Sigmoid colon (tissue), 6 donors: ENCODE measurements at regions not wholly inside any gene's neighbourhood (a gene's known extent, or its start where the extent isn't known, plus 50 kb on each side); places are given as distances from the start of the nearest gene placed in this dataset.

Experiments used
- DNase-seq: peaks from one replicate; pipeline ENCODE4 v3.0.0-alpha.2; 2019
- H3K27ac ChIP-seq, 4 donors: fragments of 200-600 bp; sonication (generic); one replicate each; pipeline ENCODE4 v1.5.1; 2016 to 2019; ENCODE audit warnings: mild to moderate bottlenecking in 1 of 4
- H3K27me3 ChIP-seq, 3 donors: fragments of 200-600 bp; sonication (generic); one replicate each; pipeline ENCODE4 v1.5.1; 2019; ENCODE audit warnings: mild to moderate bottlenecking in 1 of 3
- H3K36me3 ChIP-seq, 4 donors: fragments of 200-600 bp; sonication (generic); one replicate each; pipeline ENCODE4 v1.5.1; 2016 to 2019
- H3K4me1 ChIP-seq, 4 donors: fragments of 200-600 bp; sonication (generic); one replicate each; pipeline ENCODE4 v1.5.1; 2017 to 2019
- H3K4me3 ChIP-seq, 4 donors: fragments of 200-600 bp; sonication (generic); one replicate each; pipeline ENCODE4 v1.5.1; 2017 to 2019; ENCODE audit warnings: mild to moderate bottlenecking in 2 of 4, moderate library complexity in 1 of 4
- H3K9me3 ChIP-seq, 4 donors: fragments of 200-600 bp in 3 of 4; sonication (generic) in 3 of 4; one replicate each; pipeline versions ENCODE4 v1.5.1 to v1.6.1; 2013 to 2019
- EP300 ChIP-seq, 4 donors: sonication (generic); formaldehyde crosslinking; IDR thresholded peaks; one replicate each; pipeline ENCODE4 v1.6.1; 2017; ENCODE audit warnings: antibody characterized with exemption in 4 of 4
- POLR2A ChIP-seq, 2 donors: fragments of 450-650 bp; IDR thresholded peaks; one replicate each; pipeline ENCODE4 v1.6.1; 2016; ENCODE audit warnings: antibody characterized with exemption in 2 of 2, mild to moderate bottlenecking in 2 of 2, moderate library complexity in 2 of 2
- POLR2AphosphoS5 ChIP-seq, 4 donors: sonication (generic); formaldehyde crosslinking; IDR thresholded peaks; one replicate each; pipeline ENCODE4 v1.6.1; 2017; ENCODE audit warnings: antibody characterized with exemption in 4 of 4
- WGBS, 2 donors: extraction: QIAGEN DNeasy Blood & Tissue Kit; methylation state at CpG; one replicate each; pipeline ENCODE4 v1.1.7; 2013; 5-methylcytosine and 5-hydroxymethylcytosine counted together
- intact Hi-C: fragments of 100-400 bp; cut with DNase I; formaldehyde crosslinking; loops from one replicate; pipeline ENCODE4 v1.15.1; 2023
- TF ChIP-seq, protein P1 (sequence below), 4 experiments: fragments of 450-650 bp in 3 of 4; fragments of 200-600 bp in 1 of 4; IDR thresholded peaks; one replicate each; pipeline ENCODE4 v1.5.1; 2016 to 2019; ENCODE audit warnings: antibody characterized with exemption in 4 of 4, mild to moderate bottlenecking in 3 of 4, moderate library complexity in 2 of 4
- donor health status: healthy with polysubstance abuse.
- donor health status: healthy.

DNA sequence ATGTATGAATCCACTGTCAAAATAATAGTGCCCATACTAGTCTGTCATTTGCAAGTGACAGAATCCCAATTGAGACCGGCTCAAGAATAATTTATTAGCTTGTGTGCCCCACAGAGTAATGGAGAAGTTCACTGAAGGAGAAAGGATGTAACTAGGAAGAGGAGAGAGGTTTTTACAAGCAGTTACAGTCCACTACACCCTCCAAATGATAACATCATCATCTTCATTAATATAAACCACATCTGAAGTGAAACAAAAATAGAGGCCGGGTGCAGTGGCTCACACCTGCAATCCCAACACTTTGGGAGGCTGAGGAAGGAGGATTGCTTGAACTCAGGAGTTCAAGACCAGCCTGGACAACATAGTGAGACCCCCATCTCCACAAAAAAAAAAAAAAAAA lies 226.8 kb downstream of the SKIDA1 start:
- 77 to 81% methylated on average over 2 of the region's 2 CpGs for WGBS, 2 donors
- H3K27me3 ChIP-seq, result no peaks in the 10 kb centered on the region
- TF ChIP-seq POLR2AphosphoS5 (IDR thresholded peaks at IDR 0.05), result no peak
- no peak for TF ChIP-seq EP300 (IDR thresholded peaks at IDR 0.05)
- no peak for TF ChIP-seq POLR2A (IDR thresholded peaks at IDR 0.05)
- H3K36me3 ChIP-seq, result no peaks in the 10 kb centered on the region
- intact Hi-C loops, result no loop called here
- no peak for DNase-seq
- H3K27ac ChIP-seq, result no peak overlapping the region
- no peak overlapping the region for H3K4me3 ChIP-seq
- no peaks in the 10 kb centered on the region for H3K4me1 ChIP-seq
- H3K9me3 ChIP-seq, result no peaks in the 10 kb centered on the region

GRCh38 chr10:21297603-21298383 lies 227.7 kb downstream of the SKIDA1 start:
- peaks cover 0 to 6% (median 2%) of the 10 kb centered on the region in 4 donors for H3K4me1 ChIP-seq
- H3K27ac ChIP-seq, result no peak overlapping the region
- 74 to 81% methylated on average over 6 of the region's 6 CpGs for WGBS, 2 donors
- no peaks in the 10 kb centered on the region for H3K36me3 ChIP-seq
- H3K27me3 ChIP-seq, result no peaks in the 10 kb centered on the region
- H3K9me3 ChIP-seq, result no peaks in the 10 kb centered on the region
- intact Hi-C loops, result no loop called here
- no peak for DNase-seq
- no peak overlapping the region for H3K4me3 ChIP-seq
- no peak for TF ChIP-seq POLR2A (IDR thresholded peaks at IDR 0.05)
- TF ChIP-seq POLR2AphosphoS5 (IDR thresholded peaks at IDR 0.05), result no peak
- TF ChIP-seq, protein P1, sequence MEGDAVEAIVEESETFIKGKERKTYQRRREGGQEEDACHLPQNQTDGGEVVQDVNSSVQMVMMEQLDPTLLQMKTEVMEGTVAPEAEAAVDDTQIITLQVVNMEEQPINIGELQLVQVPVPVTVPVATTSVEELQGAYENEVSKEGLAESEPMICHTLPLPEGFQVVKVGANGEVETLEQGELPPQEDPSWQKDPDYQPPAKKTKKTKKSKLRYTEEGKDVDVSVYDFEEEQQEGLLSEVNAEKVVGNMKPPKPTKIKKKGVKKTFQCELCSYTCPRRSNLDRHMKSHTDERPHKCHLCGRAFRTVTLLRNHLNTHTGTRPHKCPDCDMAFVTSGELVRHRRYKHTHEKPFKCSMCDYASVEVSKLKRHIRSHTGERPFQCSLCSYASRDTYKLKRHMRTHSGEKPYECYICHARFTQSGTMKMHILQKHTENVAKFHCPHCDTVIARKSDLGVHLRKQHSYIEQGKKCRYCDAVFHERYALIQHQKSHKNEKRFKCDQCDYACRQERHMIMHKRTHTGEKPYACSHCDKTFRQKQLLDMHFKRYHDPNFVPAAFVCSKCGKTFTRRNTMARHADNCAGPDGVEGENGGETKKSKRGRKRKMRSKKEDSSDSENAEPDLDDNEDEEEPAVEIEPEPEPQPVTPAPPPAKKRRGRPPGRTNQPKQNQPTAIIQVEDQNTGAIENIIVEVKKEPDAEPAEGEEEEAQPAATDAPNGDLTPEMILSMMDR (IDR thresholded peaks at IDR 0.05), result no peak
- no peak for TF ChIP-seq EP300 (IDR thresholded peaks at IDR 0.05)

DNA sequence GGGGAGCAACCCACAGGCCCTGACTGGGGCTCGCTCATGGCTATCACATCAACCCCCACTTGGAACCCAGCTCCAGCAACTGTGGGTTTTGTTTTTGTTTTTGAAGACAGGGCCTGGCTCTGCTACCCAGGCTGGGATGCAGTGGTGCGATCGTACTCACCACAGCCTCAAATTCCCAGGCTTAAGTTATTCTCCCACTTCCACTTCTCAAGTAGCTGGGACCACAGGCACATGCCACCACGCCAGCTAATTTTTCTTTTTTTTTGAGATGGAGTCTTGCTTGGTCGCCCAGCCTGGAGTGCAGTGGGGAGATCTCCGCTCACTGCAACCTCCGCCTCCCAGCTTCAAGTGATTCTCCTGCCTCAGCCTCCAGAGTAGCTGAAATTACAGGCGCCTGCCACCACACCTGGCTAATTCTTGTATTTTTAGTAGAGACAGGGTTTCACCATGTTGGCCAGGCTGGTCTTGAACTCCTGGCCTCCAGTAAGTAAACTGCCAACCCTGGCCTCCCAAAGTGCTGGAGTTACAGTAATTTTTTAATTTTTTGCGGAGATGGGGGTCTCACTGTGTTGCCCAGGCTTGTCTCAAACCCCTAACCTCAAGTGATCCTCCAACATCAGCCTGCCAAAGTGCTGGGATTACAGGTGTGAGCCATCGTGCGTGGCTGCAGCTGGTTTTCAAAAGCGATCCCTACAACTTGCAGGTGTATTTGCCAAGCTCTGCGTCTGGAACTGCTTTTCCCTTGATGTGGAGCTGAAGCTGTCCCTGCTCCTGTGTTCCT lies 228.7 kb downstream of the SKIDA1 start:
- DNase-seq, result peak; percentile 53
- Histone ChIP-seq H3K36me3 (no peaks in the 10 kb centered on the region), H3K27ac (no peak overlapping the region), H3K4me1 (peaks cover 0 to 12% (median 9%) of the 10 kb centered on the region in 4 donors), H3K9me3 (no peaks in the 10 kb centered on the region), H3K4me3 (no peak overlapping the region), H3K27me3 (no peaks in the 10 kb centered on the region)
- intact Hi-C loops, result no loop called here
- 92 to 94% methylated on average over 13 of the region's 13 CpGs for WGBS, 2 donors
- TF ChIP-seq POLR2A (IDR thresholded peaks at IDR 0.05) (no peak), POLR2AphosphoS5 (IDR thresholded peaks at IDR 0.05) (no peak), EP300 (IDR thresholded peaks at IDR 0.05) (no peak)
- TF ChIP-seq, protein P1 (IDR thresholded peaks at IDR 0.05), result no peak

DNA sequence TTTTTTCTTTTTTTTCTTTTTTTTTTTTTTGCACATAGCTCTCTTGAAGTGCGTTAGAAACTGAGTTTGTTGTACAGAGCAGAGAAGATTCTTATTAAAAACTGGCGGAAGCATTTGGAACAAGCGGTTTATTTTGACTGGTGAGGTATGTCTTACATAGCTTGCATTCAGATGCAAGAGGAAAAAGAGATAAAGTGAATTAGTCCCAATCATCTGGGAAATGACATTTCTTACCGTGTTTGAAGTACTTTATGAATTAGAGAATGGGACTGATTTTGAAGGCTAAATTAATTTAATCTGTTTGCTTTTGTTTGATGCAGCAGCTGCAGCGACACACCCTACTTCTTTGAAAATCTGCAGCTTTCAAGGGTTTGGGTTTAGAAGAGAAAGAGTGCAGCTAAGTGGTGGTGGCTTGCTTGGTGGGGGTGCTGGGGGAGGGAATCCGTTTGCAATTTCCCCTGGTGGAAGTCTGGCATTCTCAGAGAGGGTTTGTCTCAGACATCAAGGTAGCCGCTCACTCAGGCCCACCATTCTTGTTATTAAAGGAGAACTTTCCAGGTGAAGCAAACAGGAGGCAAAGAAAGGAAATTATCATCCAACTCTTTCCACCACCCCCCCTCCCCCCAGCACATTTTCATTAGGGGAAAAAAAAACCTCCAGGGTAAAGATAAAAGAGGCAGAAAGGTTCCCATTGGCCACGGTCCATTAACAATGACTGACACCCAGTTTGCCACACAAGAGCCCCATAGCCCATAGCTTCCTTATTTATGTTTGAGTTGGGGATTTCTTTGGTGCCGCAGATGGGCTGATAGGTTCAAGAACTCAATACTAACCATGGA lies 231.7 kb downstream of the SKIDA1 start:
- WGBS, 2 donors, result 42 to 66% methylated on average over 9 of the region's 9 CpGs

More for the DNA sequence above, 231.7 kb downstream of the SKIDA1 start:
- H3K27ac ChIP-seq, result peak overlapping the region in 1 of 4 donors; percentile 47
- H3K36me3 ChIP-seq, result no peaks in the 10 kb centered on the region
- H3K27me3 ChIP-seq, result no peaks in the 10 kb centered on the region
- intact Hi-C loops, result no loop called here
- H3K9me3 ChIP-seq, result no peaks in the 10 kb centered on the region
- DNase-seq, result no peak
- peaks cover 0 to 12% (median 9%) of the 10 kb centered on the region in 4 donors for H3K4me1 ChIP-seq
- no peak overlapping the region for H3K4me3 ChIP-seq
- TF ChIP-seq, protein P1 (IDR thresholded peaks at IDR 0.05), result no peak
- TF ChIP-seq POLR2A (IDR thresholded peaks at IDR 0.05) (no peak), POLR2AphosphoS5 (IDR thresholded peaks at IDR 0.05) (no peak), EP300 (IDR thresholded peaks at IDR 0.05) (no peak)
